Upper lobe of right lung (tissue), 1 donor: ENCODE measurements at regions not wholly inside any gene's neighbourhood (a gene's known extent, or its start where the extent isn't known, plus 50 kb on each side); places are given as distances from the start of the nearest gene placed in this dataset.
"Not testable (repeated sequence)": the region's sequence is repeated elsewhere in the genome, so short reads cannot be mapped to it uniquely, and the experiment has no call there.

Source experiments
- ATAC-seq: fragments of 200-7000 bp; cut with Tn5 transposase; one replicate; pipeline ENCODE4 v1.9.1; 2020; ENCODE audit warnings: mild to moderate bottlenecking, moderate library complexity
- DNase-seq: peaks from one replicate; pipeline ENCODE4 v3.0.0-alpha.2; 2020
- H3K27ac ChIP-seq: fragments of 200-600 bp; one replicate; pipeline ENCODE4 v1.8.0; 2022
- H3K27me3 ChIP-seq: fragments of 200-600 bp; one replicate; pipeline ENCODE4 v1.8.0; 2022; ENCODE audit warnings: mild to moderate bottlenecking
- H3K36me3 ChIP-seq: fragments of 200-600 bp; one replicate; pipeline ENCODE4 v1.8.0; 2022
- H3K4me1 ChIP-seq: fragments of 200-600 bp; one replicate; pipeline ENCODE4 v1.8.0; 2022
- H3K4me3 ChIP-seq: fragments of 200-600 bp; one replicate; pipeline ENCODE4 v1.8.0; 2022; ENCODE audit warnings: mild to moderate bottlenecking
- H3K9me3 ChIP-seq: fragments of 200-600 bp; one replicate; pipeline ENCODE4 v1.8.0; 2022
- intact Hi-C: fragments of 100-400 bp; cut with DNase I; formaldehyde crosslinking; loops from one replicate; pipeline ENCODE4 v1.11.0; 2022
- TF ChIP-seq, protein P1 (sequence below): fragments of 200-600 bp; IDR thresholded peaks from one replicate; pipeline ENCODE4 v1.8.0; 2022; ENCODE audit warnings: antibody characterized with exemption
- donor health status: DM: no; HTN: yes; CAD: no; lungs with severe emphysema.

DNA sequence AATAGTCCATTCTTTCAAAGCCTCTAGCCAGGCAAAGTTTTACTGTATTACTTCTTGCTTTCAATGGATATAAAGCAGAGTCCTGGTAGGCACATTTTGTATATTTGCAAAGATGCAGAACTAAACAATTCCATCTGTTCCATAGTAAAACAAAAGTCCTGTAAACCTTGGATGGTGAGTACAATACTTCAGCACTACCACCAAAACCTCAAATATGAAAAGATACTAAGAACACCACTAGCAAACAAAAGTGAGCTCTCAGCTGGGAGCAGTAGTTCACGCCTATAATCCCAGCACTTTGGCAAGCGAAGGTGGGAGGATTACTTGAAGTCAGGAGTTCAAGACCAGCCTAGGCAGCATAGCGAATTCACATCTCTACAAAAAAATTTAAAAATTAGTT, 195.0 kb downstream of the MSX2 start:
- ATAC-seq (no peak), DNase-seq (no peak)
- Histone ChIP-seq H3K4me1 (no peaks in the 10 kb centered on the region), H3K4me3 (no peak overlapping the region), H3K27me3 (no peaks in the 10 kb centered on the region), H3K27ac (no peak overlapping the region), H3K9me3 (no peaks in the 10 kb centered on the region), H3K36me3 (no peaks in the 10 kb centered on the region)
- TF ChIP-seq, protein P1, sequence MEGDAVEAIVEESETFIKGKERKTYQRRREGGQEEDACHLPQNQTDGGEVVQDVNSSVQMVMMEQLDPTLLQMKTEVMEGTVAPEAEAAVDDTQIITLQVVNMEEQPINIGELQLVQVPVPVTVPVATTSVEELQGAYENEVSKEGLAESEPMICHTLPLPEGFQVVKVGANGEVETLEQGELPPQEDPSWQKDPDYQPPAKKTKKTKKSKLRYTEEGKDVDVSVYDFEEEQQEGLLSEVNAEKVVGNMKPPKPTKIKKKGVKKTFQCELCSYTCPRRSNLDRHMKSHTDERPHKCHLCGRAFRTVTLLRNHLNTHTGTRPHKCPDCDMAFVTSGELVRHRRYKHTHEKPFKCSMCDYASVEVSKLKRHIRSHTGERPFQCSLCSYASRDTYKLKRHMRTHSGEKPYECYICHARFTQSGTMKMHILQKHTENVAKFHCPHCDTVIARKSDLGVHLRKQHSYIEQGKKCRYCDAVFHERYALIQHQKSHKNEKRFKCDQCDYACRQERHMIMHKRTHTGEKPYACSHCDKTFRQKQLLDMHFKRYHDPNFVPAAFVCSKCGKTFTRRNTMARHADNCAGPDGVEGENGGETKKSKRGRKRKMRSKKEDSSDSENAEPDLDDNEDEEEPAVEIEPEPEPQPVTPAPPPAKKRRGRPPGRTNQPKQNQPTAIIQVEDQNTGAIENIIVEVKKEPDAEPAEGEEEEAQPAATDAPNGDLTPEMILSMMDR = no peak
- intact Hi-C loops = no loop called here

DNA sequence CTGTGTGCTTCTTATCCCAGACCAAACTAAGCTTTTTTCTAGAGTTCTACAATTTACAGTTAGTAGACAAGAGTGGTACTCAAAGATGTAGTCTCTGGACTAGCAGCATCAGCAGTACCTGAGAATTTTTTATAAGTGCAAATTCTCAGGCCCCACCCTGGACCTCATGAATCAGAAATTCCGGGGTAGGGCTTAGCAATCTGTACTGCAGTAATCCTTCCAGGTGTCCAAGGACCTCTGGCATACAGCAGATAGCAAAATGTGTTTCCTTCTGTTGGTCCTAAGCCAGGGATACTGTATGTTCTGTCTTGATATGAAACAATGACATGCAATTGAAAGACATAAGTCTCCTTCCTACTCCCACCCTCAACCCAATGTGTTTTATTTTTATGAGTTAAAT, 194.3 kb downstream of the MSX2 start:
- Histone ChIP-seq H3K4me1 (no peaks in the 10 kb centered on the region), H3K4me3 (no peak overlapping the region), H3K27ac (no peak overlapping the region), H3K27me3 (no peaks in the 10 kb centered on the region), H3K9me3 (no peaks in the 10 kb centered on the region), H3K36me3 (no peaks in the 10 kb centered on the region)
- ATAC-seq (no peak), DNase-seq (no peak)
- TF ChIP-seq, protein P1 = no peak
- intact Hi-C loops = no loop called here

DNA sequence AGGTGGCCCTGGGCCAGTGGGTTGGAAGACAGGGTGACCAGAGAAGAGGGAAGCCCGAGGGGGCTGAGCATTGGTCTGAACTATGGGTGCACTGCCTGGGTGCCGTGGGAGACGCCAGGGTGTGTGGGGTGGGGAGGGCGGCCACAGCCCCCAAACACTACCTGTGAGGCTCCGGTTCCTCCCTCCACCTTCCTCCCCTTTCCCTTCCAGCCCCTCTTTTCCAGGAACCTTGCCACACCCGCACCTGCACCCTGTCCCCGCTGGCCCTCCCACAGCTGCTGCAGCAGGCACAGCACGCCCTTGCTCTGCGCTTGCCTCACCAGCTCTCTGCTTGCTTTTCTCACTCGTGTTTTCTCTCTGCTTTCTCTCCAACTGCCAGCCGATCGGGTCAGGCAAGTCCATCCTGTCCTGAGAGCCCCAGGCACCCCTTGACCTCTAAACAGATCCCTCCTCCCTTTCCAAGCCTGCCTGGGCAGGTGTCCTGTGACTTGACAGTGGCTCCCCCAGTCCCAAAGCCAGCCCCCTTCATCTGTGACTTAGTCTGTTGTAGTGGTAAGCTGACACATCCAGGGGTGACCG, 193.7 kb downstream of the MSX2 start:
- Histone ChIP-seq H3K27ac (no peak overlapping the region), H3K4me3 (no peak overlapping the region), H3K4me1 (no peaks in the 10 kb centered on the region), H3K9me3 (no peaks in the 10 kb centered on the region), H3K36me3 (no peaks in the 10 kb centered on the region), H3K27me3 (no peaks in the 10 kb centered on the region)
- intact Hi-C loops = no loop called here
- no peak for ATAC-seq
- TF ChIP-seq, protein P1 = no peak
- DNase-seq = no peak

DNA sequence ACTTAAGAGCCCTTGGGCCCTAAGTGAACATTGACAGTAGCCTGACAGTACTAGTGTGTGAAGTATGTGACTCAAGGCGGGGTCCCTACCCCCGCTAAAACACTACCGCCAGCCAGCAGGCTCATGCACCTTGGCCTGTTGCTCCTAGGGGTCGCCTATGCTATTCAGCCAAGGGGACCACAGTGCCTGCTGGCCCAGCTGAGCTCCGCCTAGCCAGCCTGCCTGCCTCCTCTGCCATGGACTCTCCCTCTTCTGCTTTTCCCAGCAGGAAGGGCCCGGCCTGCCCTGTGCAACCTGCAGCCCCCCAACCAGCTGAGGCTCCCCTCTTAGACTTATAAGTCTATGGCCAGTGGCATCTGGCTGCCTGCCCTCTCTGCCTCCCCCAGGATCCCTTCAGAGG, 193.1 kb downstream of the MSX2 start:
- H3K4me1 ChIP-seq, ATAC-seq, H3K27me3 ChIP-seq, H3K9me3 ChIP-seq, H3K4me3 ChIP-seq, DNase-seq, H3K36me3 ChIP-seq, H3K27ac ChIP-seq, intact Hi-C loops: not testable (repeated sequence)

DNA sequence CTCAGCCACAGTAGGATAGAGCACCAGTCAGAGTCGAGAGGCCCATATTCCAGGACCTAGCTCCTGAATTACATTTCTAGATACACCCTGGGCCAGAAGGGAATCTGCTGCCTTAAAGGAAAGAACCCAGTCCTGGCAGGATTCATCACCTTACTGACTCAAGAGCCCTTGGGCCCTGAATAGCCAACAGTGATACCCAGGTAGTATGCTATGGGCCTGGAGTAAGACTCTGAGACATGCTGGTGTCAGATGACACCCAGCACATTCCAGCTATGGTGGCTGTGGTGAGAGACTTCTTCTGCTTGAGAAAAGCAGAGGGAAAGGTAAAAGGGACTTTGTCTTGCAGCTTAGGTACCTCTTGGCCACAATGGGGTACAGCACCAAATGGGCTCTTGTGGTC, 192.5 kb downstream of the MSX2 start:
- DNase-seq, H3K36me3 ChIP-seq, H3K9me3 ChIP-seq, H3K4me1 ChIP-seq, intact Hi-C loops, H3K27ac ChIP-seq, H3K4me3 ChIP-seq, ATAC-seq, H3K27me3 ChIP-seq: not testable (repeated sequence)

DNA sequence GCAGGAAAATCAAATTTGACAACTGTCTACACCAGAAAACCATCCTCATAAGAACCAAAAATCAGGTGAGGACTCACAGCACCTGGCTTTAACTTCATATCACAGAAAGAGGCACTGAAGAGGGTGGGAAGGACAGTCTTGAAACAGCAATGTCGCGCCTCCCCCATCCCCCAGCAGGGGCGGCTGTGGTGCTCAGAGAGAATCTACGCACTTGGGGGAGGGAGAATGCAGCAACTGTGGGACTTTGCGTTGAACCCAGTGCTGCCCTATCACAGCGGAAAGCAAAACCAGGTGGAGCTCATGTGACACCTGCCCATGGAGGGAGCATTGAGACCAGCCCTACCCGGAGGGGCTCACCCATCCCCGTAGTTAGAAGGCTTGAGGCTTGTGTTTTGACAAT, 191.8 kb downstream of the MSX2 start:
- no peaks in the 10 kb centered on the region for H3K4me1 ChIP-seq
- DNase-seq (no peak), ATAC-seq (no peak)
- H3K9me3 ChIP-seq = no peaks in the 10 kb centered on the region
- H3K27me3 ChIP-seq = no peaks in the 10 kb centered on the region
- intact Hi-C loops = no loop called here
- no peak overlapping the region for H3K27ac ChIP-seq
- TF ChIP-seq, protein P1 = no peak
- H3K4me3 ChIP-seq = no peak overlapping the region
- H3K36me3 ChIP-seq = no peaks in the 10 kb centered on the region

DNA sequence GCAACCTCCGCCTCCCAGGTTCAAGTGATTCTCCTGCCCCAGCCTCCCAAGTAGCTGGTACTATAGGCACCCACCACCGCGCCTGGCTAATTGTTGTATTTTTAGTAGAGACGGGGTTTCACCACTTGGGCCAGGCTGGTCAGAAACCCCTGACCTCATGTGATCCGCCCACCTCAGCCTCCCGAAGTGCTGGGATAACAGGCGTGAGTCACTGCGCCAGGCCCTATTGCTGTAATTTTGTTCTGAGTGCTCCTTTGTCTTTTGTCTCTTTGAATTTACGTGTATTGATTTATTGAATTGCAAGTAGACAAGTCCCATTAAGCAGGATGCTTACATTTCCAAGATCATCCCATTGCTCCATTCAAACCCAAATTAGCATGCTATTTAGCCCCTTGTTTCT, 186.7 kb downstream of the MSX2 start:
- TF ChIP-seq, protein P1 = no peak

More for the DNA sequence above, 186.7 kb downstream of the MSX2 start:
- H3K27ac ChIP-seq = no peak overlapping the region
- intact Hi-C loops = no loop called here
- no peaks in the 10 kb centered on the region for H3K27me3 ChIP-seq
- H3K4me3 ChIP-seq = no peak overlapping the region
- H3K9me3 ChIP-seq = no peaks in the 10 kb centered on the region
- H3K4me1 ChIP-seq = no peaks in the 10 kb centered on the region
- ATAC-seq = no peak
- DNase-seq = no peak
- H3K36me3 ChIP-seq = no peaks in the 10 kb centered on the region
